ENCODE measurements at regions not wholly inside any gene's neighbourhood (a gene's known extent, or its start where the extent isn't known, plus 50 kb on each side); places are given as distances from the start of the nearest gene placed in this dataset.

DNA sequence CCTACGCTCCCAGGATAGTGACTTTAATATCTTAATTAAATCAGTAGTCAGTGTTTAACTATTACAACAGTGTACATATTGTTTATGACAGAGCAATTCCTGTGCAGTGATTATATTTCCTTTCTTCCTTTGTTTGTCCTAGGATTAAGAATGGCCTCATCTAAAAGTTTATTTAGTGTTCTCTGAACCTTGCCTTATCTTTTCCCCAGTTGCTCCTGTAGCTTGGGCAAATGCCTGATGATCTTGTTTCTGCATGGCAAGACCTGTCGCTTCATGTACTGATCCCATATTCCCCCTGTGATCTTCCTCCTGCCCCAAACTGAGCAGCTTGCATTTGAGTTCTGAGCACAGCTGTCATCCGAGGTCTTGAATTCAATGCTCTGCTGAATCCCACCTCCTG is 69.1 kb upstream of the STUM start:
- TF ChIP-seq ZNF274 (IDR thresholded peaks at IDR 0.05; ENCODE audit: low read depth, low read length): no peak
- no peak for TF ChIP-seq YY1 (IDR thresholded peaks at IDR 0.05; ENCODE audit: insufficient read depth, insufficient read length)
